ENCODE measurements at regions not wholly inside any gene's neighbourhood (a gene's known extent, or its start where the extent isn't known, plus 50 kb on each side); places are given as distances from the start of the nearest gene placed in this dataset.

DNA sequence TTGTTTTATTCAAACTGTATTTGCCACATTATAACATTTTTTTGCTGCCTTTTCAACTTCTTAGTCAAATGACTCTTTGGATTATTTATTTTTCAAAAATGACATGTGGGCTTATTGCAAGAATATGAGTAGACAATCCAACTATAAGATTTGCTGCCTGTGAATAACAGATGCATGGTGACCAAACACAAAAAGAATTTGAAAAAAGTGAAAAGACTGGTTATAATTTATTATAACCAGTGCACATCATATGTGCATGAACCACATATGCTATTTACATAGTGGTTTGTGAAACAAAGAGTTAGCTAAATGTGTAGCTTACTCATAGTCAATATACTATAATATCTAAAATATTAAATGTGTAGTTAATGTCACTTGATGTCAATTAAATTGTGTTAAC lies 2086.8 kb downstream of the ARAP2 start:
- no peak overlapping the region for H3K27ac ChIP-seq
- H3K4me3 ChIP-seq = no peak overlapping the region
- DNase-seq = no peak
- H3K27me3 ChIP-seq = no peaks in the 10 kb centered on the region
- no peaks in the 10 kb centered on the region for H3K36me3 ChIP-seq (ENCODE audit: low read depth, missing control alignments)
- H3K4me1 ChIP-seq = no peaks in the 10 kb centered on the region
- H3K9me3 ChIP-seq = no peaks in the 10 kb centered on the region
- intact Hi-C loops (cut with DNase I; ENCODE audit: low total_unique reads) = no loop called here
- TF ChIP-seq, protein P1, sequence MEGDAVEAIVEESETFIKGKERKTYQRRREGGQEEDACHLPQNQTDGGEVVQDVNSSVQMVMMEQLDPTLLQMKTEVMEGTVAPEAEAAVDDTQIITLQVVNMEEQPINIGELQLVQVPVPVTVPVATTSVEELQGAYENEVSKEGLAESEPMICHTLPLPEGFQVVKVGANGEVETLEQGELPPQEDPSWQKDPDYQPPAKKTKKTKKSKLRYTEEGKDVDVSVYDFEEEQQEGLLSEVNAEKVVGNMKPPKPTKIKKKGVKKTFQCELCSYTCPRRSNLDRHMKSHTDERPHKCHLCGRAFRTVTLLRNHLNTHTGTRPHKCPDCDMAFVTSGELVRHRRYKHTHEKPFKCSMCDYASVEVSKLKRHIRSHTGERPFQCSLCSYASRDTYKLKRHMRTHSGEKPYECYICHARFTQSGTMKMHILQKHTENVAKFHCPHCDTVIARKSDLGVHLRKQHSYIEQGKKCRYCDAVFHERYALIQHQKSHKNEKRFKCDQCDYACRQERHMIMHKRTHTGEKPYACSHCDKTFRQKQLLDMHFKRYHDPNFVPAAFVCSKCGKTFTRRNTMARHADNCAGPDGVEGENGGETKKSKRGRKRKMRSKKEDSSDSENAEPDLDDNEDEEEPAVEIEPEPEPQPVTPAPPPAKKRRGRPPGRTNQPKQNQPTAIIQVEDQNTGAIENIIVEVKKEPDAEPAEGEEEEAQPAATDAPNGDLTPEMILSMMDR (IDR thresholded peaks at IDR 0.05) = no peak
- no peak for TF ChIP-seq POLR2A (IDR thresholded peaks at IDR 0.05)

- no peaks in the 10 kb centered on the region for H3K27me3 ChIP-seq
- no peak overlapping the region for H3K4me3 ChIP-seq
- intact Hi-C loops (cut with DNase I; ENCODE audit: low total_unique reads) = no loop called here
- no peaks in the 10 kb centered on the region for H3K9me3 ChIP-seq
- no peak for TF ChIP-seq POLR2A (IDR thresholded peaks at IDR 0.05)
- TF ChIP-seq, protein P1 (IDR thresholded peaks at IDR 0.05) = no peak
- H3K36me3 ChIP-seq (ENCODE audit: low read depth, missing control alignments) = no peaks in the 10 kb centered on the region
- 91 to 100% methylated on average over 1 of the region's 1 CpG for WGBS, 2 donors
- no peaks in the 10 kb centered on the region for H3K4me1 ChIP-seq
- DNase-seq = no peak
- H3K27ac ChIP-seq = no peak overlapping the region
Measured at GRCh38 chr4:34158878-34159277, 2085.4 kb downstream of the ARAP2 start.

GRCh38 chr4:34170946-34171345 lies 2073.4 kb downstream of the ARAP2 start:
- Histone ChIP-seq H3K4me1 (no peaks in the 10 kb centered on the region), H3K4me3 (no peak overlapping the region), H3K27ac (no peak overlapping the region), H3K36me3 (ENCODE audit: low read depth, missing control alignments) (no peaks in the 10 kb centered on the region), H3K9me3 (no peaks in the 10 kb centered on the region), H3K27me3 (no peaks in the 10 kb centered on the region)
- intact Hi-C loops (cut with DNase I; ENCODE audit: low total_unique reads) = no loop called here
- DNase-seq = no peak
- 67 to 72% methylated on average over 1 of the region's 1 CpG for WGBS, 2 donors
- no peak for TF ChIP-seq POLR2A (IDR thresholded peaks at IDR 0.05)
- TF ChIP-seq, protein P1 (IDR thresholded peaks at IDR 0.05) = no peak

DNA sequence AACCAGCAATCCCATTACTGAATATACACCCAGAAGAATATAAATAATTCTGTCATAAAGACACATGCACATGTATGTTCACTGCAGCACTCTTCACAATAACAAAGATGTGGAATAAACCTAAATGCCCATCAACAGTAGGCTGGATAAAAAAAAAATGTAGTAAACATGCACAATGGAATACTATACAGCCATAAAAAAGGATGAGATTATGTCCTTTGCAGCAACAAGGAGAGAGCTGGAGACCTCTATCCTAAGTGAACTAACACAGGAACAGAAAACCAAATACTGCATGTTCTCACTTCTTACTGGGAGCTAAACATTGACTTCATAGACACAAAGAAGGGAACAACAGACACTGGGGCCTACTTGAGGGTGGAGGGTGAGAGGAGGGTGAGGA lies 2067.7 kb downstream of the ARAP2 start:
- no peak overlapping the region for H3K4me3 ChIP-seq
- no peaks in the 10 kb centered on the region for H3K4me1 ChIP-seq
- H3K9me3 ChIP-seq = no peaks in the 10 kb centered on the region
- H3K27me3 ChIP-seq = no peaks in the 10 kb centered on the region
- intact Hi-C loops (cut with DNase I; ENCODE audit: low total_unique reads) = no loop called here
- no peak overlapping the region for H3K27ac ChIP-seq
- DNase-seq = no peak
- no peak for TF ChIP-seq POLR2A (IDR thresholded peaks at IDR 0.05)
- TF ChIP-seq, protein P1 (IDR thresholded peaks at IDR 0.05) = no peak
- no peaks in the 10 kb centered on the region for H3K36me3 ChIP-seq (ENCODE audit: low read depth, missing control alignments)

DNA sequence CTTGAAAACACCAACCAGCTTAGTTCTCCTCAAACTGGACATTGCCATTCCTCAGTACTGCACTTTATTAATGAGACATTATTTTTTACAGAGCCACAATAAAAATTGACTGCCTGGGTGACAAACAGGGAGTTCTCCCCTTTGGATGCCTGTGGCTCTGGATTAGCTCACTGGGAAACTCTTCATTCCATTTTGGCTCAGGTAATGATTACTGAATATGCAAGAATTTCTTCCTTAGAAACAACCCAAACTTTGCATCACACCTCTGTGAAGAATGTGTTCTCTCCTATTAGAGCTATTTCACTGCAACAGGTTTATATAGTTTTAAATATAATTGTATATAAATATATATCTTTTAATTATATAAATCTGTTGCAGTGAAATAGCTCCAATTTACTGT lies 2065.8 kb downstream of the ARAP2 start:
- Histone ChIP-seq H3K4me1 (no peaks in the 10 kb centered on the region), H3K9me3 (no peaks in the 10 kb centered on the region), H3K4me3 (no peak overlapping the region), H3K36me3 (ENCODE audit: low read depth, missing control alignments) (no peaks in the 10 kb centered on the region), H3K27me3 (no peaks in the 10 kb centered on the region), H3K27ac (no peak overlapping the region)
- intact Hi-C loops (cut with DNase I; ENCODE audit: low total_unique reads) = no loop called here
- no peak for DNase-seq
- no peak for TF ChIP-seq POLR2A (IDR thresholded peaks at IDR 0.05)
- TF ChIP-seq, protein P1 (IDR thresholded peaks at IDR 0.05) = no peak
